SK-N-SH (cell line): ENCODE measurements at regions not wholly inside any gene's neighbourhood (a gene's known extent, or its start where the extent isn't known, plus 50 kb on each side); places are given as distances from the start of the nearest gene placed in this dataset.
"Not testable (repeated sequence)": the region's sequence is repeated elsewhere in the genome, so short reads cannot be mapped to it uniquely, and the experiment has no call there.

Experiments
- CTCF ChIA-PET: fragments of 300-600, 350-600 bp; formaldehyde crosslinking; extraction: SDS; loops from one replicate; lab custom pipeline; 2021; lab: Yijun Ruan, JAX
- POLR2A ChIA-PET: fragments of 350-600 bp; sonication (Branson Sonifier 250); formaldehyde crosslinking; extraction: SDS; loops from one replicate; lab custom pipeline; 2020; ENCODE audit warnings: antibody characterized with exemption, inconsistent platforms; lab: Yijun Ruan, JAX
- DNase-seq: peaks from one replicate; pipeline ENCODE4 v3.0.0; 2012
- H2AFZ ChIP-seq: fragments of 200-600 bp; sonication (generic); 2 replicates; pipeline ENCODE4 v1.8.1; 2016; ENCODE audit warnings: antibody characterized with exemption, mild to moderate bottlenecking, low read depth
- H3F3A ChIP-seq: fragments of 200-600 bp; sonication (generic); replicated peaks from 2 replicates; pipeline ENCODE3; 2016; ENCODE audit warnings: antibody characterized with exemption, mild to moderate bottlenecking; ENCODE audit not compliant: insufficient read depth
- H3K27ac ChIP-seq, 2 experiments: fragments of 200-500 bp in 1 of 2; fragments of 200-600 bp in 1 of 2; sonication (Bioruptor generic) in 1 of 2; sonication (generic), shearing (Covaris generic) in 1 of 2; 2 replicates each; pipeline versions ENCODE4 v1.5.1 to v1.6.1; 2014 to 2016; ENCODE audit warnings: low read depth in 2 of 2, inconsistent platforms in 1 of 2, low read length in 1 of 2, mild to moderate bottlenecking in 1 of 2, mixed read lengths in 1 of 2
- H3K27me3 ChIP-seq: fragments of 200-600 bp; sonication (generic), shearing (Covaris generic); 2 replicates; pipeline ENCODE4 v1.6.1; 2016; ENCODE audit warnings: mixed run types; ENCODE audit not compliant: insufficient read depth
- H3K36me3 ChIP-seq, 2 experiments: fragments of 200-500 bp in 1 of 2; fragments of 200-600 bp in 1 of 2; sonication (Bioruptor generic) in 1 of 2; sonication (generic) in 1 of 2; replicated peaks in 1 of 2; 2 replicates each; pipeline versions ENCODE3 to v1.5.1; 2014 to 2016; ENCODE audit warnings: low read length in 1 of 2, mild to moderate bottlenecking in 1 of 2; ENCODE audit not compliant: insufficient read depth in 2 of 2, control insufficient read depth in 1 of 2
- H3K4me1 ChIP-seq, 2 experiments: fragments of 200-500 bp in 1 of 2; fragments of 200-600 bp in 1 of 2; sonication (Bioruptor generic) in 1 of 2; sonication (generic), shearing (Covaris generic) in 1 of 2; 2 replicates each; pipeline versions ENCODE4 v1.5.1 to v1.6.1; 2014 to 2016; ENCODE audit warnings: low read depth in 1 of 2, low read length in 1 of 2, mixed run types in 1 of 2; ENCODE audit not compliant: insufficient read depth in 2 of 2, control insufficient read depth in 1 of 2
- H3K4me2 ChIP-seq: fragments of 200-600 bp; sonication (generic), shearing (Covaris generic); 2 replicates; pipeline ENCODE4 v1.6.1; 2017; ENCODE audit warnings: mixed run types
- H3K4me3 ChIP-seq, 2 experiments: fragments of 200-500 bp in 1 of 2; fragments of 200-600 bp in 1 of 2; sonication (Bioruptor generic) in 1 of 2; sonication (generic), shearing (Covaris generic) in 1 of 2; 2 replicates each; pipeline versions ENCODE4 v1.5.1 to v1.8.1; 2014 to 2016; ENCODE audit warnings: low read depth in 2 of 2, inconsistent platforms in 1 of 2, low read length in 1 of 2, mild to moderate bottlenecking in 1 of 2, mixed read lengths in 1 of 2, moderate library complexity in 1 of 2
- H3K79me2 ChIP-seq: fragments of 200-600 bp; sonication (generic); 2 replicates; pipeline ENCODE4 v1.8.1; 2017; ENCODE audit warnings: mild to moderate bottlenecking; ENCODE audit not compliant: insufficient read depth
- H3K9ac ChIP-seq: fragments of 200-600 bp; sonication (generic); 2 replicates; pipeline ENCODE4 v1.6.1; 2017; ENCODE audit warnings: mixed run types
- H3K9me2 ChIP-seq: fragments of 200-600 bp; sonication (generic); 2 replicates; pipeline ENCODE4 v1.6.1; 2017; ENCODE audit warnings: mixed run types
- H3K9me3 ChIP-seq: fragments of 200-600 bp; sonication (generic); 2 replicates; pipeline ENCODE4 v1.6.1; 2017; ENCODE audit warnings: mixed run types, mild to moderate bottlenecking, moderate library complexity
- H4K20me1 ChIP-seq: fragments of 200-600 bp; sonication (generic); 2 replicates; pipeline ENCODE4 v1.6.1; 2017; ENCODE audit warnings: mild to moderate bottlenecking, mixed run types; ENCODE audit not compliant: insufficient read depth
- ELF1 ChIP-seq: IDR thresholded peaks from 2 replicates; pipeline ENCODE4 v1.4.0; 2012
- EZH2phosphoT487 ChIP-seq: fragments of 200-600 bp; sonication (generic); IDR thresholded peaks from 2 replicates; pipeline ENCODE4 v1.6.1; 2017; ENCODE audit warnings: low read depth, mixed run types, mild to moderate bottlenecking, antibody characterized with exemption, moderate library complexity, borderline replicate concordance
- FOXJ3 ChIP-seq: sonication (generic); formaldehyde crosslinking; IDR thresholded peaks from 2 replicates; pipeline ENCODE4 v1.5.1; 2020; ENCODE audit warnings: mild to moderate bottlenecking, missing genetic modification reagents
- FOXM1 ChIP-seq: IDR thresholded peaks from 2 replicates; pipeline ENCODE4 v1.4.0; 2012; ENCODE audit warnings: low read depth, mild to moderate bottlenecking
- MEF2A ChIP-seq: IDR thresholded peaks from 2 replicates; pipeline ENCODE4 v1.4.0; 2012; ENCODE audit warnings: low read depth, borderline replicate concordance
- MXI1 ChIP-seq: IDR thresholded peaks from 2 replicates; pipeline ENCODE4 v1.6.1; 2012; ENCODE audit warnings: mild to moderate bottlenecking, low read depth, low read length, improper control_type of control experiment
- NFIC ChIP-seq: IDR thresholded peaks from 2 replicates; pipeline ENCODE4 v1.4.0; 2012; ENCODE audit warnings: borderline replicate concordance
- NRF1 ChIP-seq: IDR thresholded peaks from 2 replicates; pipeline ENCODE4 v1.6.1; 2012; ENCODE audit warnings: low read depth, mild to moderate bottlenecking, low read length
- POLR2AphosphoS5 ChIP-seq: IDR thresholded peaks from 2 replicates; pipeline ENCODE4 v1.6.1; 2012; ENCODE audit warnings: low read depth, low read length
- SIN3A ChIP-seq: IDR thresholded peaks from 2 replicates; pipeline ENCODE4 v1.6.1; 2012; ENCODE audit warnings: low read depth, mild to moderate bottlenecking, low read length, moderate library complexity, borderline replicate concordance
- TAF1 ChIP-seq: IDR thresholded peaks from 2 replicates; pipeline ENCODE4 v1.6.1; 2012; ENCODE audit warnings: low read depth, mild to moderate bottlenecking, low read length, moderate library complexity, borderline replicate concordance
- WGBS: methylation state at CpG from one replicate; pipeline ENCODE4 v1.1.6; 2017; ENCODE audit warnings: low lambda C conversion rate; 5-methylcytosine and 5-hydroxymethylcytosine counted together
- TF ChIP-seq, protein P1 (sequence below): IDR thresholded peaks from 2 replicates; pipeline ENCODE4 v1.4.0; 2012; ENCODE audit warnings: low read depth, borderline replicate concordance
- TF ChIP-seq, protein P2 (sequence below): IDR thresholded peaks from 2 replicates; pipeline ENCODE4 v1.6.1; 2012; ENCODE audit warnings: mild to moderate bottlenecking, low read depth, low read length, moderate library complexity
- TF ChIP-seq, protein P3 (sequence below): IDR thresholded peaks from 2 replicates; pipeline ENCODE4; 2012

DNA sequence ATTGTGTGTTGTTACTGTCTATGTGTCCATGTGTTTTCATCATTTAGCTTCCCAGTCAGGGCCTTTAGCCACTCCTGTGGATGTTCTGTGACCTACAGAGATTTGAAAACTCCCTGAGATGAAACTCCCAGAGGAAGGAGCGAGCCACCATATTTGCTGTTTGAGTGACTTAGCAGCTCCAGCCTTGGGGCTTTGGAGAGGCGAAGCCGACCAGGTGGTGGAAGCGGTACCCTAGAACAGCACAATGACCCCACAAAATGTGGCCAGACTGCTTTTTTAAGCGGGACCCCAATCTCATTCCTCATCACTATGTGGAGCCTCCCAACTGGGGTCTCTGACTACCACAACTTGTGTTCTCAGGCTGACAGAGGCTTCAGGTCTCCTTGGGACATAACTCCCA lies 323.9 kb upstream of the KCND2 start:
- H3K36me3 ChIP-seq, result no peaks in the 10 kb centered on the region
- no peak overlapping the region for H3K4me2 ChIP-seq
- ChIA-PET CTCF (interaction anchor here (0.7 to 2.7 kb wide), 3 partner anchors 14 to 322 kb away, joined by 3 to 14 read pairs (median 3); no protein-coding TSS in a partner anchor), POLR2A (no interaction called here)
- no peaks in the 10 kb centered on the region; the same call in 1 of the 2 replicates for H3K9me2 ChIP-seq
- no peak overlapping the region for H3K4me3 ChIP-seq
- no peaks in the 10 kb centered on the region for H4K20me1 ChIP-seq
- no peaks in the 10 kb centered on the region for H3K9me3 ChIP-seq
- H3K4me1 ChIP-seq, result no peaks in the 10 kb centered on the region
- H3K27me3 ChIP-seq, result peaks cover 4% of the 10 kb centered on the region; the same call in 1 of the 2 replicates
- H3K27ac ChIP-seq, result no peak overlapping the region
- TF ChIP-seq, protein P1, sequence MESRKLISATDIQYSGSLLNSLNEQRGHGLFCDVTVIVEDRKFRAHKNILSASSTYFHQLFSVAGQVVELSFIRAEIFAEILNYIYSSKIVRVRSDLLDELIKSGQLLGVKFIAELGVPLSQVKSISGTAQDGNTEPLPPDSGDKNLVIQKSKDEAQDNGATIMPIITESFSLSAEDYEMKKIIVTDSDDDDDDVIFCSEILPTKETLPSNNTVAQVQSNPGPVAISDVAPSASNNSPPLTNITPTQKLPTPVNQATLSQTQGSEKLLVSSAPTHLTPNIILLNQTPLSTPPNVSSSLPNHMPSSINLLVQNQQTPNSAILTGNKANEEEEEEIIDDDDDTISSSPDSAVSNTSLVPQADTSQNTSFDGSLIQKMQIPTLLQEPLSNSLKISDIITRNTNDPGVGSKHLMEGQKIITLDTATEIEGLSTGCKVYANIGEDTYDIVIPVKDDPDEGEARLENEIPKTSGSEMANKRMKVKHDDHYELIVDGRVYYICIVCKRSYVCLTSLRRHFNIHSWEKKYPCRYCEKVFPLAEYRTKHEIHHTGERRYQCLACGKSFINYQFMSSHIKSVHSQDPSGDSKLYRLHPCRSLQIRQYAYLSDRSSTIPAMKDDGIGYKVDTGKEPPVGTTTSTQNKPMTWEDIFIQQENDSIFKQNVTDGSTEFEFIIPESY, result no peak
- TF ChIP-seq POLR2AphosphoS5 (no peak), SIN3A (no peak), NFIC (no peak), NRF1 (no peak), ELF1 (no peak), EZH2phosphoT487 (no peak), TAF1 (no peak), FOXJ3 (CRISPR knock-in tag) (no peak), MXI1 (no peak), MEF2A (no peak), FOXM1 (no peak)
- TF ChIP-seq, protein P2, sequence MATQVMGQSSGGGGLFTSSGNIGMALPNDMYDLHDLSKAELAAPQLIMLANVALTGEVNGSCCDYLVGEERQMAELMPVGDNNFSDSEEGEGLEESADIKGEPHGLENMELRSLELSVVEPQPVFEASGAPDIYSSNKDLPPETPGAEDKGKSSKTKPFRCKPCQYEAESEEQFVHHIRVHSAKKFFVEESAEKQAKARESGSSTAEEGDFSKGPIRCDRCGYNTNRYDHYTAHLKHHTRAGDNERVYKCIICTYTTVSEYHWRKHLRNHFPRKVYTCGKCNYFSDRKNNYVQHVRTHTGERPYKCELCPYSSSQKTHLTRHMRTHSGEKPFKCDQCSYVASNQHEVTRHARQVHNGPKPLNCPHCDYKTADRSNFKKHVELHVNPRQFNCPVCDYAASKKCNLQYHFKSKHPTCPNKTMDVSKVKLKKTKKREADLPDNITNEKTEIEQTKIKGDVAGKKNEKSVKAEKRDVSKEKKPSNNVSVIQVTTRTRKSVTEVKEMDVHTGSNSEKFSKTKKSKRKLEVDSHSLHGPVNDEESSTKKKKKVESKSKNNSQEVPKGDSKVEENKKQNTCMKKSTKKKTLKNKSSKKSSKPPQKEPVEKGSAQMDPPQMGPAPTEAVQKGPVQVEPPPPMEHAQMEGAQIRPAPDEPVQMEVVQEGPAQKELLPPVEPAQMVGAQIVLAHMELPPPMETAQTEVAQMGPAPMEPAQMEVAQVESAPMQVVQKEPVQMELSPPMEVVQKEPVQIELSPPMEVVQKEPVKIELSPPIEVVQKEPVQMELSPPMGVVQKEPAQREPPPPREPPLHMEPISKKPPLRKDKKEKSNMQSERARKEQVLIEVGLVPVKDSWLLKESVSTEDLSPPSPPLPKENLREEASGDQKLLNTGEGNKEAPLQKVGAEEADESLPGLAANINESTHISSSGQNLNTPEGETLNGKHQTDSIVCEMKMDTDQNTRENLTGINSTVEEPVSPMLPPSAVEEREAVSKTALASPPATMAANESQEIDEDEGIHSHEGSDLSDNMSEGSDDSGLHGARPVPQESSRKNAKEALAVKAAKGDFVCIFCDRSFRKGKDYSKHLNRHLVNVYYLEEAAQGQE, result no peak
- TF ChIP-seq, protein P3, sequence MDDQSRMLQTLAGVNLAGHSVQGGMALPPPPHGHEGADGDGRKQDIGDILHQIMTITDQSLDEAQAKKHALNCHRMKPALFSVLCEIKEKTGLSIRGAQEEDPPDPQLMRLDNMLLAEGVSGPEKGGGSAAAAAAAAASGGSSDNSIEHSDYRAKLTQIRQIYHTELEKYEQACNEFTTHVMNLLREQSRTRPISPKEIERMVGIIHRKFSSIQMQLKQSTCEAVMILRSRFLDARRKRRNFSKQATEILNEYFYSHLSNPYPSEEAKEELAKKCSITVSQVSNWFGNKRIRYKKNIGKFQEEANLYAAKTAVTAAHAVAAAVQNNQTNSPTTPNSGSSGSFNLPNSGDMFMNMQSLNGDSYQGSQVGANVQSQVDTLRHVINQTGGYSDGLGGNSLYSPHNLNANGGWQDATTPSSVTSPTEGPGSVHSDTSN, result no peak
- no peak overlapping the region for H3K9ac ChIP-seq
- 47% methylated on average over 5 of the region's 5 CpGs for WGBS
- H2AFZ ChIP-seq, result no peak overlapping the region
- H3K79me2 ChIP-seq, result no peaks in the 10 kb centered on the region
- H3F3A ChIP-seq, result no peaks in the 10 kb centered on the region
- no peak for DNase-seq

DNA sequence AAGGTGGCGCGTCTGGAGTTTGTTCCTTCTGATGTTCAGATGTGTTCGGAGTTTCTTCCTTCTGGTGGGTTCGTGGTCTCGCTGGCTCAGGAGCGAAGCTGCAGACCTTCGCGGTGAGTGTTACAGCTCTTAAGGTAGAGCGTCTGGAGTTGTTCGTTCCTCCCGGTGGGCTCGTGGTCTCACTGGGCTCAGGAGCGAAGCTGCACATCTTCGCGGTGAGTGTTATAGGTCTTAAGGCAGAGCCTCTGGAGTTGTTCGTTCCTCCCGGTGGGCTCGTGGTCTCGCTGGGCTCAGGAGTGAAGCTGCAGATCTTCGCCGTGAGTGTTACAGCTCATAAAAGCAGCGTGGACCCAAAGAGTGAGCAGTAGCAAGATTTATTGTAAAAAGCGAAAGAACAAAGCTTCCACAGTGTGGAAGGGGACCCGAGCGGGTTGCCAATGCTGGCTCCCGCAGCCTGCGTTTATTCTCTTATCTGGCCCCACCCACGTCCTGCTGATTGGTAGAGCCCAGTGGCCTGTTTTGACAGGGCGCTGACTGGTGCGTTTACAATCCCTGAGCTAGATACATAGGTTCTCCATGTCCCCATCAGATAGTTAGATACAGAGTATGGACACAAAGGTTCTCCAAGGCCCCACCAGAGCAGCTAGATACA lies 322.5 kb upstream of the KCND2 start:
- H3K27ac ChIP-seq, H4K20me1 ChIP-seq, H3K9me2 ChIP-seq, H3K4me1 ChIP-seq, DNase-seq, H3K79me2 ChIP-seq, H3K4me3 ChIP-seq, H2AFZ ChIP-seq, H3K9me3 ChIP-seq, H3K4me2 ChIP-seq, POLR2A ChIA-PET, H3K9ac ChIP-seq, H3K36me3 ChIP-seq, H3F3A ChIP-seq: not testable (repeated sequence)
- 54% methylated on average over 29 of the region's 30 CpGs for WGBS
- peaks cover 11% of the 10 kb centered on the region; the same call in 1 of the 2 replicates for H3K27me3 ChIP-seq
- CTCF ChIA-PET, result interaction anchor here (2.7 kb wide), 1 partner anchor 15 kb away, joined by 14 read pairs; no protein-coding TSS in a partner anchor

DNA sequence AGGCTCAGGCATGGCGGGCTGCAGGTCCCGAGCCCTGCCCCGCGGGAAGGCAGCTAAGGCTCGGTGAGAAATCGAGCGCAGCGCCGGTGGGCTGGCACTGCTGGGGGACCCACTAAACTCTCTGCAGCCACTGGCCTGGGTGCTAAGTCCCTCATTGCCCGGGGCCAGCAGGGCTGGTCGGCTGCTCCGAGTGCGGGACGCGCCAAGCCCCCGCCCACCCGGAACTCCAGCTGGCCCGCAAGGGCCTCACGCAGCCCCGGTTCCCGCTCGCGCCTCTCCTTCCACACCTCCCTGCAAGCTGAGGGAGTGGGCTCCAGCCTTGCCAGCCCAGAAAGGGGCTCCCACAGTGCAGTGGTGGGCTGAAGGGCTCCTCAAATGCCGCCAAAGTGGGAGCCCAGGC lies 321.4 kb upstream of the KCND2 start:
- WGBS, result 55% methylated on average over 4 of the region's 24 CpGs
- POLR2A ChIA-PET, H3K4me1 ChIP-seq, H3K36me3 ChIP-seq, H3K79me2 ChIP-seq, H3K27ac ChIP-seq, H4K20me1 ChIP-seq, H3F3A ChIP-seq, DNase-seq, H3K4me2 ChIP-seq, H3K9me3 ChIP-seq, H2AFZ ChIP-seq, CTCF ChIA-PET, H3K9ac ChIP-seq, H3K4me3 ChIP-seq, H3K9me2 ChIP-seq: not testable (repeated sequence)
- H3K27me3 ChIP-seq, result peaks cover 11% of the 10 kb centered on the region; the same call in 1 of the 2 replicates
